Ovary (tissue), 7 donors: ENCODE measurements at regions not wholly inside any gene's neighbourhood (a gene's known extent, or its start where the extent isn't known, plus 50 kb on each side); places are given as distances from the start of the nearest gene placed in this dataset.

ENCODE experiments used
- DNase-seq, 5 donors: peaks; one replicate each; pipeline ENCODE4 v3.0.0-alpha.2; 2019 to 2020
- H3K27ac ChIP-seq, 2 donors: fragments of 200-600 bp; one replicate each; pipeline versions ENCODE4 v1.5.1 to v1.8.0; 2019 to 2022
- H3K27me3 ChIP-seq: fragments of 200-600 bp; one replicate; pipeline ENCODE4 v1.8.0; 2022
- H3K36me3 ChIP-seq: fragments of 200-600 bp; sonication (generic); one replicate; pipeline ENCODE4 v1.5.1; 2019
- H3K4me1 ChIP-seq: one replicate; pipeline ENCODE4 v1.8.1; 2013; ENCODE audit warnings: mild to moderate bottlenecking, moderate library complexity; ENCODE audit not compliant: insufficient read depth
- H3K4me3 ChIP-seq: fragments of 200-600 bp; sonication (generic); one replicate; pipeline ENCODE4 v1.5.1; 2017
- H3K9me3 ChIP-seq, 2 donors: fragments of 200-600 bp in 1 of 2; sonication (generic) in 1 of 2; one replicate each; pipeline versions ENCODE4 v1.5.1 to v1.8.1; 2013 to 2019; ENCODE audit warnings: mild to moderate bottlenecking in 1 of 2, moderate library complexity in 1 of 2
- EP300 ChIP-seq: sonication (generic); formaldehyde crosslinking; IDR thresholded peaks from one replicate; pipeline ENCODE4 v1.6.1; 2017; ENCODE audit warnings: antibody characterized with exemption
- POLR2A ChIP-seq: fragments of 450-650 bp; IDR thresholded peaks from one replicate; pipeline ENCODE4 v1.6.1; 2017; ENCODE audit warnings: antibody characterized with exemption, mild to moderate bottlenecking, moderate library complexity
- WGBS, 3 donors: extraction: QIAGEN DNeasy Blood & Tissue Kit in 1 of 3; methylation state at CpG; one replicate each; pipeline versions ENCODE4 v1.1.5 to v1.1.7; 2013 to 2017; 5-methylcytosine and 5-hydroxymethylcytosine counted together
- intact Hi-C, 4 donors: fragments of 100-400 bp; cut with DNase I; formaldehyde crosslinking; loops; one replicate each; pipeline versions ENCODE4 v1.11.0 to v1.15.1; 2022 to 2023
- TF ChIP-seq, protein P1 (sequence below), 3 donors: fragments of 450-650 bp in 2 of 3; fragments of 200-600 bp in 1 of 3; IDR thresholded peaks; one replicate each; pipeline versions ENCODE4 v1.5.1 to v1.8.0; 2016 to 2022; ENCODE audit warnings: antibody characterized with exemption in 3 of 3, mild to moderate bottlenecking in 1 of 3
- donor health status: DM: no; HTN: no; CAD: no; lungs with moderate emphysema.
- donor health status: DM: no; HTN: no; CAD: no.
- donor health status: Bipolar disorder and iron deficiency.
- donor health status: DM: no; HTN: no; CAD: no.
- donor health status: DM: yes; HTN: yes; CAD: no.

DNA sequence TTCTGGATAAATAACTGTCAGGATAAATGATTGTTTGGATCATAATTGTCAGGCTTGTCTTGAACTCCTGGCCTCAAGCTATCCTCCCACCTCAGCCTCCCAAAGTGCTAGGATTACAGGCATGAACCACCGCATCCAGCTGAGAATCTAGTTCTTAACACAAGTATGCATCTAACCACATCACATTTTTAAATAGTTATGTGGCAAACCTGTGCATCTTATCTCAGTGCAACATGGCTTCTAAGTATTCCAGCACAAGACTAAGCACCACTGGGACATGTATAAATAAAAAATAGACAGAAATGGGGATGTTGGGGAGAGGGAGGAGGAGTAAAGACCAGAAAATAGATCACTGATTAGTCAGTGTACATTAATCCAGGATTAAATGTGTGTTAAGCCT, 74.7 kb upstream of the TBL1X start:
- Histone ChIP-seq H3K4me3 (no peak overlapping the region), H3K4me1 (no peaks in the 10 kb centered on the region), H3K27me3 (no peaks in the 10 kb centered on the region), H3K27ac (no peak overlapping the region), H3K36me3 (no peaks in the 10 kb centered on the region), H3K9me3 (no peaks in the 10 kb centered on the region)
- no peak for DNase-seq
- 82 to 93% (median 91%) methylated on average over 1 of the region's 1 CpG for WGBS, 3 donors
- no peak for TF ChIP-seq POLR2A
- TF ChIP-seq EP300 = no peak
- TF ChIP-seq, protein P1, sequence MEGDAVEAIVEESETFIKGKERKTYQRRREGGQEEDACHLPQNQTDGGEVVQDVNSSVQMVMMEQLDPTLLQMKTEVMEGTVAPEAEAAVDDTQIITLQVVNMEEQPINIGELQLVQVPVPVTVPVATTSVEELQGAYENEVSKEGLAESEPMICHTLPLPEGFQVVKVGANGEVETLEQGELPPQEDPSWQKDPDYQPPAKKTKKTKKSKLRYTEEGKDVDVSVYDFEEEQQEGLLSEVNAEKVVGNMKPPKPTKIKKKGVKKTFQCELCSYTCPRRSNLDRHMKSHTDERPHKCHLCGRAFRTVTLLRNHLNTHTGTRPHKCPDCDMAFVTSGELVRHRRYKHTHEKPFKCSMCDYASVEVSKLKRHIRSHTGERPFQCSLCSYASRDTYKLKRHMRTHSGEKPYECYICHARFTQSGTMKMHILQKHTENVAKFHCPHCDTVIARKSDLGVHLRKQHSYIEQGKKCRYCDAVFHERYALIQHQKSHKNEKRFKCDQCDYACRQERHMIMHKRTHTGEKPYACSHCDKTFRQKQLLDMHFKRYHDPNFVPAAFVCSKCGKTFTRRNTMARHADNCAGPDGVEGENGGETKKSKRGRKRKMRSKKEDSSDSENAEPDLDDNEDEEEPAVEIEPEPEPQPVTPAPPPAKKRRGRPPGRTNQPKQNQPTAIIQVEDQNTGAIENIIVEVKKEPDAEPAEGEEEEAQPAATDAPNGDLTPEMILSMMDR (IDR thresholded peaks at IDR 0.05) = no peak
- intact Hi-C loops = no loop called here

DNA sequence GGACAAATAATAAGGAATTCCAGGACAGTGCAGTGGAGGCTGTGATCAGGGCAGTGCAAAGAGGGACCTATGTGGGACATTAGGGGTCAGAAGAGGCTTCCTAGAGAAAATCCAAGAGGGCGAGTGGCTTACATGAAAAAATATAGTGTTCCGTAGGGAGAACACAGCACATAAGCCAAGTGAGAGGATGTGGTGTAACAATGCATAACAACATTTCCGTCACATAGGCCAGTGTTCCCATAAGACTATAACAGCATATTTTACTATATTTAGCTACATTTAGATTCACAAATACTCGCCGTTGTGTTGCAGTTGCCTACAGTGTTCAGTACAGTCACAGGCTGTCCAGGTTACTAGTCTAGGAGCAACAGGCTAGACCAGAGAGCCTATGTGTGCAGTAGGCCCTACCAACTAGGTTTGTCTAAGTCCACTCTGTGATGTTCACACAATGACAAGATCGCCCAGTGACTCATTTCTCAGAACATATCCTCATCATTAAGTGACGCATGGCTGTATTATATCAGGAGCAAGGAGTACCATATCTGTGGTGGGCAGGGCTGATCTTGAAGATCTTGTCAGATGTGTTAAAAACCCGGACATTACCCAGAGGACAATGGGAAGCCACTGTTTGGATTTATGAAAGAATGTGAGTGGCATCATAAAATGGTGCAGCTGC, 74.0 kb upstream of the TBL1X start:
- TF ChIP-seq, protein P1 (IDR thresholded peaks at IDR 0.05) = no peak
- TF ChIP-seq EP300 = no peak
- no peak for TF ChIP-seq POLR2A
- intact Hi-C loops = no loop called here
- H3K36me3 ChIP-seq = no peaks in the 10 kb centered on the region
- H3K4me3 ChIP-seq = no peak overlapping the region
- no peak for DNase-seq
- H3K4me1 ChIP-seq = no peaks in the 10 kb centered on the region
- H3K27me3 ChIP-seq = no peaks in the 10 kb centered on the region
- no peak overlapping the region for H3K27ac ChIP-seq
- H3K9me3 ChIP-seq = no peaks in the 10 kb centered on the region
- 84 to 88% (median 86%) methylated on average over 8 of the region's 8 CpGs for WGBS, 3 donors

DNA sequence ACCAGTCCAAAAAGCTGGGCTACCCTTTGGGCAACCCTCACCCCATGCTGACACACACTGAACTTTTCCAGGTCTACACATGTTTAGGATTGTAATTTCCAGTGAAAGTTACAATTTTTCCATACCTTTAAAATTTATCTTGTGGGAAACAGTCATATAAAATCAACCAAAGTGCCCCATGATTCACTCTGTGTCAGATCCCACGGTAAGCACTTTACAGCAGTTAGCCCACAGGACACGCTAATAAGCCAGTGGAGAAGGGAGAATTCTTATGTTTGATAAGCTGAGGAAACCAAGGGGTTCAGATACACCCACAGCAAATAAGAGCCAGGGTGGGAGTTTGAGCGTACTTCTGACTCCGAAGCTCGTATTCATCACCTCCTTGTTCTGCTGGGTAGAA, 72.4 kb upstream of the TBL1X start:
- Histone ChIP-seq H3K9me3 (no peaks in the 10 kb centered on the region), H3K4me3 (no peak overlapping the region), H3K27me3 (no peaks in the 10 kb centered on the region), H3K4me1 (no peaks in the 10 kb centered on the region), H3K27ac (no peak overlapping the region), H3K36me3 (no peaks in the 10 kb centered on the region)
- DNase-seq = no peak
- TF ChIP-seq EP300 (no peak), POLR2A (no peak)
- TF ChIP-seq, protein P1 (IDR thresholded peaks at IDR 0.05) = no peak
- intact Hi-C loops = no loop called here
- 82 to 86% (median 85%) methylated on average over 5 of the region's 5 CpGs for WGBS, 3 donors

DNA sequence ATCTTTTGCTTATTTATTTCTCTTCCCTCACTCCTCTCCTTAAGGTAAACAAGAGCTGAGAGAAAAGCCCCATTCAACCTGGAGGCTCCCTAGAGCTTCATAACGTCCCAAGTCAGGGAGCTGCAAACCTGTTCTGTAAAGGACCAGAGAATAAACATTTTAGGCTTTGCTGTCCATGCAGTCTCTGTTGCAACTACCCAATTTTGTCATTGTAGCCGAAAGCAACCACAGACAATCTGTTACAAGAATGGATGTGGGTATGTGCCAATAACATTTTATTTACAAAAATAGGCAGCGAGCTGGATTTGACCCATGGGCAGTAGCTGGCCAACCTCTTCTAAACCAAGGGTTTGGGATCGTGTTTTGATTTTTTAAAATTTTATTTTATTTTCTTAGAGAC, 71.3 kb upstream of the TBL1X start:
- no peak overlapping the region for H3K4me3 ChIP-seq
- DNase-seq = no peak
- H3K27ac ChIP-seq = no peak overlapping the region
- no peaks in the 10 kb centered on the region for H3K9me3 ChIP-seq
- WGBS, 3 donors = 60 to 66% (median 65%) methylated on average over 4 of the region's 4 CpGs
- H3K27me3 ChIP-seq = no peaks in the 10 kb centered on the region
- TF ChIP-seq POLR2A = no peak
- TF ChIP-seq, protein P1 (IDR thresholded peaks at IDR 0.05) = no peak
- no peak for TF ChIP-seq EP300
- intact Hi-C loops = no loop called here
- no peaks in the 10 kb centered on the region for H3K36me3 ChIP-seq
- H3K4me1 ChIP-seq = no peaks in the 10 kb centered on the region
